GM18520 (cell line): ENCODE measurements at regions not wholly inside any gene's neighbourhood (a gene's known extent, or its start where the extent isn't known, plus 50 kb on each side); places are given as distances from the start of the nearest gene placed in this dataset.

Experiments
- ATAC-seq: cut with Tn5 transposase; IDR thresholded peaks from one replicate; pipeline ENCODE4 v1.9.1; 2021; ENCODE audit not compliant: unreplicated experiment

DNA sequence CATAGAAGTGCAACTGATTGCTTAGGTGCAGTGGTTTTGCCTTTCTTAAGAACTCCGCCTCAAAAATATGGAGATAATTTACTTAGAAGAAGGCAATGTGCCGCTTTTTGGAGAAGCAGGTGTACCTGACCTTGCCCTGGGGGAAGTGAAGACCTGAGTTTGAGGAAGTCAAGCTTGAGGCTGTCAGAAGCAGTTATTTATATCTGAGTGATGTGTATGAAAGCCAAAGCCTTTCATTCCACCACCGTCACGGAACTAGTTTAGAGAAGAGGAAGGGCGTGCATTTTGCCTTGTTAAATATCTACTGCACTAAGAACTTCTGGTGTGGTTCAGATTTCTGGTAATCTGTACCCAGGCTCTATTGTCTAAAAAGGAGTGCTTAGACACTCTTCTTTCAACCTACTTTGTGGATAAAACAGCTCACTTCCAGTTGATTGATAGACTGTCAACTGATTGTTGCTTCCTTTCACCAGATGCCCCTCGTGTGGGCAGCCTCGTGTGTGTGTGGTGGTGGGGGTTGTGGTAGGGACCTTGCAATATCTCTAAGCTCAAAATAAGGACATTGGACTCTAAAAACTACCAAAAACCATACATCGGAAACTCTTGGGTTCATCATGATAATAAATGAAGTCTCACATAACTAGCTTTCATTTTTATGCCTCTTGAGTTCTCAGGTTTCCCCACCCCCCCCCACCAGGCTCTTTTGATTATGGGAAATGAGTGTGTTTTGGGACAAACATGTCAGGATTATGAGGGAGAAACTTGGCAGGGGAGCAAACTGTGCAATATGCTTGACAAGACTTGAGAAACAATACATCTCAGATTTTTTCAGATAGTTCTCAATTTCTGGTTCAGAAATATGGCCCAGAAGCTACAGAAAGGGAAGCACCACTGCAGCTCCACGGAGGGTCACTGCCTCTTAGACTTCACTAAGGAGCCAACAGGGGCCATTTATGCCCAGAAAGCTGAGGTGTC, 78.6 kb downstream of the ARF6 start:
- ATAC-seq = peak; percentile 85

DNA sequence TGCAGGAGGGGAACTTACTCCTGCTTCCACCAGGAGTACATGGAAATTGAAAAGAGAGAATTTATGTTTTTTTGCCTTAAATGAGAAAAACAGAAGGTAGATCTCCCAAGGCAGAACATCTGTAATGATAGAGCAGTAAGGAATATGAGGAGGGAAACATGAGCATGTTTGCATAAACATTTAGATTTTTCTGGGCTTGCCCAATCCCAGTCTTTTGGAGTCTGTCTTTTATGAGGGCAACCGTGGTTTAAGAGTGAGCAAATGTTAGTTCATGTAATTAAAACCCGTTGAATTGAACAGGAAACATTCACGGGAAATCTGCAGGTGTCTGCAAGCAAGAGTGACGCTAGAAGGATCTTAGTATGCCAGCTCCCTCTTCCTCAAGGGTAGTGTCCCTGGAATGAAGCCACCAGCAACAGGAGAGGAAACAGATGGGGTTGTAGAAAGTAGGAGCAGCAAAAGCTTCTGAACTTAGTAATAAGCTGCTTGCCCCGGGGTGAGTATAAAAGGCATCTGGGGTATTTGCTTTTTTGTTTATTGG, 79.3 kb downstream of the ARF6 start:
- no peak for ATAC-seq

DNA sequence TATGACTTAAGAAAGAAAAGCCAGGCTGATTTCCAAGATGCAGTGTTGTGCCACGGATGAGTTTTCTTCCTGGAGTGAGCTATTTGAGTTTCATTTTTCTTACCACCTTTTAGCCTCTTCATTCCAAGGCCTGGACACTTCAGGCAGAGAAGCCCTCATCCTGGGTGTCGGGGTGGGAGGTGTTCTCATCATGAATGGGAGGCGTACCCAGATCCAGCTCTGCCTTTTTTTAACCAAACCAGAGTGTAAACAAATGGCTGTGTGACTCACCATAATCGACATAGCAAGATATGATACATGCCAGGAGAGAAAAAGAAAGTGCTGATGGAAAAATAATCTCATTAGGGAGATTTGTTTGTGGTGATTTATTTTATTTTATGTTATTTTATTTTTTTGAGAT, 79.9 kb downstream of the ARF6 start:
- no peak for ATAC-seq

DNA sequence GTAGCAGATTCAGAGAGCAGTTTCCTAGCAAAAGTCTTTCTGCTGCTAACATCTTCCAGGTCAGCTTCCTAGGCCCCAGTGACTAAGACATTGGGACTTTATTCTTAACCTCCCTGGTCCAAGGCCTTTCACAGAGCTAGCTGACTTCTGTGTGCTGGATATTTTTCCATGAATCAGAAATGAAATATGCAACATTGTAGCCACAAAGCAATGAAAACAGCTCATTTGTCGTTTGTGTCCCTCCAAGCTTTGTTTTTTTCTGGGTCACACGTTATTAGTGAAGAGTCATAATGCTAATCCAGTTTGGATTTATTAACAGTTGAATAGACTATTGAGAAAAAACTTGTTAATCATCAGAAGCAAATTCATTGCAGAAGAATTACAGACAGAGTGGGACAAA, 82.4 kb downstream of the ARF6 start:
- no peak for ATAC-seq

DNA sequence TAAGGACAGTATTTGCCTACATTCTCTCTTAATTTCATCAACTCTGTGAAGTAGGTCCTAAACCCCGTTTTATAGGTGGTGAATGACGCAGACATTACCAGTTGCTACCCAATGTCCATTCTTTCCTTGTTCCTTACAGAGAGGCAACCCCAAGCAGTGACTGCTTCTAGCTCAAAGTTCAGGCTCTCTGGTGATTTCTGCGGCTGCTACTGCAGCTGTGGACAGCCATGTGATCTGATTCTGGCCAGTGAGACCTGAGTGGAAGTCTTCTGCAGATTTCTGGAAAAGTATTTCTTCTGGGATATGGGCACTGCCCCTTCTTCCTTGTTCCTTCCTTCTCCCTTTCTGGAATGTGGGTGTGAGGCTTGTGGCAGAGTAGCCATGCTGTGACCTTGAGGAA, 82.9 kb downstream of the ARF6 start:
- no peak for ATAC-seq

DNA sequence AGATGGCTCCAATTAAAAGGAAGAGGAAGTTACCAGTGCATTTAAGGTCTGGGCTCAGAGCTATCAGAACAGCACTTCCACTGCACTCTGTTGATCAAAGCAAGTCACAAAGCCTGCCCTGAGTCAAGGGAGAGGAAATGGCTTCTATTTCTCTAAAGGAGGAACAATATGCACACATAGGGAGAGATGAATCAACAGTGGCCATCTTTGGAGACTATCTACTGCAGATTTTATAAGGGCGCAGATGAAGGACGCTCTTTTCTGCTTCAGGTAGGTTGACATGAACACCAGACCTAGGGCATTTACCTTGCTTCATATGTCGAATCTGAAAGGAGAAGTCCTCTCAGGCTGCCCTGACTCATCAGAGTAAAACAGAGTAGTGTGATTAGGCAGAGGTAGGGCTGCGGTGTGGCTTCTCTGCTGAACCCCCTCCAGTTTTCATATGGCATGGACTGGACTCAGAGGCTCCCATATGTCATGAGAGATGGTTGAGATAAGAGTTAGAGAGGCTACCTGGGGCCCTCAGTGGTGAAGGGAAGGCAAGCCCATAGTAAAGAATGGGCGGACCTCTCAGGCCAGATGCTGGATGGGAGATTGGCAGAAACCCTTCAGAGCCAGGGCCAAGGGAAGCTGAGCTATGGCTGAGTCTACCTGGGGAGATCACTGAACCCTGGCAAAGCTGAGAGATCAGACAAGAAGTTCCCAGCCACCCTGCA, 84.4 kb downstream of the ARF6 start:
- ATAC-seq = peak; percentile 70

DNA sequence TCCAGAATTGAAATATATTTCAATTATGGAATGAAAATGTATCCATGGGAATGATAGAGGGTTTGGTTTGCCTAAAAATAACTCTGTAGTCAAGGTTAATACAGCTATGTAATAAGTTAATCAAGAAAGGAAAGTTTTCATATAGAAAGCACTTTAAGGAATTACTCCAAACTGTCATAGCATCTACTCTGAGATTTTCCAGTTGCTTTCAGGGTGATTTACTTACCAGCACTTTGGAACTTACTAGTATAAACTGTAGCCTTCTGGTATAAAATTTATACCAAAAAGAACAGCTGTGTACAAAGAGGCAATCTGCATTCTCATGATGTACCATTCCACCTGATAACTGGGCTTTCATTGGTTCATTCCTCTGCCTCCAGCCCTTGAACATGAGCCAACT, 87.1 kb downstream of the ARF6 start:
- no peak for ATAC-seq

DNA sequence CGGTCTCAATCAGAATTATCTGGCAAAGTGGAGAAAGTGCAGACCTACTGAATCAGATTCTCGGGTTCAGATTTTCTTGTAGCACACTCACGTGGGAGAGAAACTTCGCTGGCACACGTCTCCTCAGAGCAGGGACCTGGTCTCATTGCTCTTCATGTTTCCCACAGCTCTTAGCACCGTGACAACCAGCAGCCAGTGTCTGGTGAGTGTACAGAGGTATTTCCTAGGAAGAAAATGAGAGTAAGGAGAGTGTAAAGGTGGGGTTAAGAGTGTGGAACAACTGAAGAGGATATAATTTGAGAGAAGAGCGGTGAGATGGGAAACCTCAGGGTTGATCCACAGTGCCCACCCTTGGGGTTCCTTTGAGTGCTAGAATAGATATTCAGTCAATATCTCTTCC, 89.2 kb downstream of the ARF6 start:
- ATAC-seq = no peak

DNA sequence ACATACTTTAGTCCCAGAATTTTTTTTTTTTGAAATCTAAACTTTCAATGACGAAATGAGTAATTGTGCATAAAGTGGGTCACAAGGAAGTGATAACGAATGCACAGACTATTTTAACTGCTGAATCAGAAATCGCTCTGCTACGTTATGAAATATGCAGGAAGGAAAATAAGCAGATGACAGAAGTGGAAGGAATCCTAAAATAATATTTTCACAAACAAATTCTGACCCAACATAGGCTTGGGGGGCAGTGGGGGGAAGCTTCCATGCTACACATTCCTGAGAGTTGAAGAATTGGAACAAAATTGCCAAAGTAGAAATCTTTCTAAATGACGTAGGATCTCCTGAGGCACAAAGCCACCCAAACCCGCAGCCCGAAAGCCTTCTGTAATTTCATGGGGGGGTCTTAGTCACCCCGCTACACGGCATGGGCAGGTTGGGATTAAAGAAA, 89.6 kb downstream of the ARF6 start:
- ATAC-seq = no peak

DNA sequence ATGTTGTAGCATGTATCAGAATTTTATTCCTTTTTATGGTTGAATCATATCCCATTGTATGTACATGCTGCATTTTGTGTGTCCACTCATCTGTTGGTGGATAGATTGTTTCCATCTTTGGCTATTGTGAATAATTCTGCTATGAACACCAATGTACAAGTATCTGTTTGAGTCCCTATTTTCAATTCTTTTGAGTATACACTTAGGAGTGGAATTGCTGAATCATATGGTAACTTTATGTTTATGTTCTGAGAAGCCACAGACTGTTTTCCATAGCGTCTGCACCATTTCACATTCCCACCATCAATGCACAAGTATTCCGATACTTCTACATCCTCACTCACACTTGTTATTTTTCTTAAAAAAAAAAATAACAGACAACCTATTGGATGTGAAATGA, 91.5 kb downstream of the ARF6 start:
- ATAC-seq = no peak

DNA sequence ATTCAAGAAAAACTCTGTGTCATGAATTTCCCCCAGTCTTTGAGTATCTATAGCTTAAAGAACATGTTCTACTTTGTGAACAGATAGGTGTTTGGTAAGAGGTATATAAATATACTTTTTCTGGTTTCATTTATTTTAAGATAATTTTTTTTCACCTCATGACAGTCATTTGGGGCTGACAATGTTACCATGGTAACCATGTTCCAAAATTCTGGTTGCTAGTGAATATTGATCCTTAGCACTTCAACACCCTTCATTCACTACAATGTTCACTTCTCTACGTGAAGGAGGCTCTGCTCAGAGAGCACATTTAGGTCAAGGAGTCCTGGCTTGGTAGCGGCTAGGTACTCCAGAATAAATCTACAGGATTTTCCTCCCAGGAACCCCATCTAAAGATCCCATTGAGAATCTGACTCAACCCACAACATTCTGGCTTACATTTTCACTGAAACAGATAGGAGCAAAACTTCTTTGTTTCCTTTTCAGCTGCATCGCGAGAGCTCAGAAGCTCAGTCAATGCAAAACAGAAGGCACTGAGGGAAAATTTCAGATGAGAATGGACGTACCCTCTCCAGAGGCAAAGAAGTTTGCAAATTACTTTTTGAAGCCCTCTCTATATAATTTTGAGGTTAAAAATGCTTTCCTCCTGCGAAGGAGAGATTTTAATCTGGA, 93.6 kb downstream of the ARF6 start:
- ATAC-seq = no peak

DNA sequence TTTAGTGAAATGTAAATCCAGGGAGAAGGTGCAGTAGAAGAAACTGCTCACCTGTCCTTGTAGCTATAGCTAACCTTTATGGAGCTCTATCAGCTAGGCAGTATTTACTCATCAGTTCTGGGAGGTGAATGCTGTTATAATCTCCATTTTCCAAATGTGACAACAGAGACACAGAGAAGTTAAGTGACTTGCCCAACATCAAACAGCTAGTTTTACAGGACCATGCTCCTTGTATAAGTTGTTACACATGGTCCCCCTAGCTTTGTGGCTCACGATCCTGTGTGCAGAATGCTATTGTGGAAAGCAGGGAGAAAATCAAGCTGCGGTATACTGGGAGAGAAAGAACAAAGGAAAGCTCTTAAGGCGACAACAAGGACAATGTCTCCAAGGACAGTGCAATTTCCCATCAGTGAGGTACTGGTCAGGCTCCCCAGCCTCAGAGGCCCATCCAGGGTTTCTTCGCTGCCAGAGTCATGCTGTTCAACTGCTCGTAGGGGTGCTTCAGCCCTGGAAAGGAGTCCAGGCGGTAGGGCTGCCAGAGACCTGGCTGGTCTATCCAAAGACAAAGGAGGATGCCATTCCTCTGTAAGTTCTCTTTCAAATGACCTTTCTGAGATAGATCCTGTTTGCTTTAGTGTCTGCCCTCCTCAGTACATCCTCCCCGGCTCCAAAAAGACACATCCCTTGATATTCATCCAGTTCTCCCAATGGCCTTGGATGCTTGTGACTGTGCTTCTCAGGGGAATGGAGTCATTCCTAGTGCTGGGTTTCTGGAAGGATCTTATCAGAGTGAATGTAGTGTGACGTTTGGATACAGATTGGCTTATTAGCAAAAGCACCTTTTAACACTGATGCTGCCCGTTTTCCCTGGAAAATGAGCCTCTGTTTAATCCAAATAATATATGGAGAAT, 95.5 kb downstream of the ARF6 start:
- no peak for ATAC-seq

DNA sequence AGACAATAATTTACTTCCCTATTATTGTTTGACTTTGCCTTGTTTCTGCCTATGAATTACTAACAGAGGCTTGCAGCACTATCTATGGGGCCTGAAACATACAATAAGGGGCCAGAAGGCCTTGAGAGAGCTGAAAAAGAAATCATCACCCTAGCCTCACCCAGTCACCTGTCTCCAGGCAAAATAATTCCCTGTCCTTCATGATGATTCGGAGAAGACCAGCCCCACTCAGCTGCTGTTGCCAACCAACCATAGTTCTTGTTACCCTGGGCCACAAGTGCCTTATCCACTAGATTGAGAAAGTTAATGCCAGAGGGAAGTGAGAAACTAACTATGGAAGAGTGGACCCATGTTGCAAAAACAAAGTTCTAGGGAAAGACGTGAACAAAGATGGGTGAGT, 97.1 kb downstream of the ARF6 start:
- ATAC-seq = no peak

DNA sequence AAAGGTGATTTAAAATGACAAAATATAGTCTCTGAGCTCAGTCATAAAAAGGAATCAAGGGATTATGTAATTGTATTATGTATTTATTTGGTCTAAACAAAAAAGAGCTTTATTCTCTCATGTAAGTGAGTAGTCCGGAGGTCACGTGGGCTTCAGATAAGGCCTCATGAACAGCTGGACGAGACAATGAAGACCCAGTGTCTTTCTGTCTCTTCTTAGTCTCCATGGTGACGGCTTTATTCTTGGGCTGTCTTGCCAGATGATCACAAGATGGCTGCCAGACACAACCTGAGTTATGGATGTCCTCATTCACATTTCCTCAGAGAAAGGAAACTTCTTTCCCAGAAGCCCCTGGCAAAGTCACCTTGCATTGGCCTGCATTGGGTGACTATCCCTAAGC, 98.6 kb downstream of the ARF6 start:
- ATAC-seq = no peak

DNA sequence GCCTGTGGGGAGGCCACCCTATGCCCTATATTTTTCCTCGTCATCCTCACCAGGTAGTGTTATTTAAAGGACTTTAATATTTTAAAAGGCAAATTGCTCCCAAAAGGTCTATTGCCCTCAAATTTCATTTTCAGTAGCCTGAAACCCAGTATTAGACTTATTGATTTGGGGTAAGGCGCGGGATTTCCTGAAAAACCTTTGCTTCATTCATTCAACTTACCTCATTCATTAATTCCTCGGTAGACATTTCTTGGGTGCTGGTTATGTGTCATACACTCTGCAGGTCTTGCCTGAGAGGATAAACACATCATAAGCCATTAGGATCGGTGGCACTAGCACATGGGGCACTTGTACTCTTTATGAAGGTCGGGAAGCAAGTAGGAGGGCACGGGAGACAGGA, 99.2 kb downstream of the ARF6 start:
- ATAC-seq = no peak

DNA sequence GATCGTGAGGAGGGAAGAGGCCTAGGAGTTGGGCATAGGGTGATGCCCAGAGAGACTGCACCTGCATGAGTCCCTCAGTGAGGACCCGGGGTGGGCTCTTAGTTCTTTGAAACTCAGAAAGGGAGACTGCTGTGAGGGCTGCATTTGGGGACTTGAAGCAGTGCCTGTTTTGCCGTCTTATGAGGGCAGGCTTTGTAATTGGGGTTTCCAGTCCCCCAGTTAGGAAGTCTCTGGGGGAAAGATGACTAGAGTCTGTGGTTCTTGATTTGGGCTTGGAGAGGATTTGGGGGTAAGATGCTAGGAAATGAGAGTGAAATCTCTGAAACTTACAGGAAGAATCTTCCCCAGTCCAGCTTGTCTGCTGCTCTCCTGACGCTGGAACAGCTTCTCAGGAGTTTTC, 99.6 kb downstream of the ARF6 start:
- ATAC-seq = no peak

DNA sequence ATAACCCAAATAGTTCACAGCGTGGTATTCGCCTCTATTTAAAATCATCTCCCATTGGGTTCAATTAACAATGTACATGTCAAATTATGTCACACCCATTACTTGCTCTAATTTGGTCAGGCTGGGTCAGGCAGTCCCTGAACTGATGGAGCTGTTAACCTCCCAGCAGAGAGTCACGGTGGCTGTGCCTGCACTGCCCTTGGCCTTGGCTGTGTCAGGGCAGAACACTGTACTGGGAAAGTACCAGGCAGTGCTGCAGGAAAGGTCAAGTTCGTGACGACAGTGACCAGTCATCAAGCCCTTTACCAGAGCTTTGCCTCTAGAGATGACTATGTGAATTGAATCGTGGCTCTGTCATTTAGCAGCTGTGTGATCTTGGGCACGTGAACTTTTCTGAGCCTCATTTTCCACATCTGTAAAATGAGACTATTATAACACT, 100.0 kb downstream of the ARF6 start:
- peak; percentile 99 for ATAC-seq

DNA sequence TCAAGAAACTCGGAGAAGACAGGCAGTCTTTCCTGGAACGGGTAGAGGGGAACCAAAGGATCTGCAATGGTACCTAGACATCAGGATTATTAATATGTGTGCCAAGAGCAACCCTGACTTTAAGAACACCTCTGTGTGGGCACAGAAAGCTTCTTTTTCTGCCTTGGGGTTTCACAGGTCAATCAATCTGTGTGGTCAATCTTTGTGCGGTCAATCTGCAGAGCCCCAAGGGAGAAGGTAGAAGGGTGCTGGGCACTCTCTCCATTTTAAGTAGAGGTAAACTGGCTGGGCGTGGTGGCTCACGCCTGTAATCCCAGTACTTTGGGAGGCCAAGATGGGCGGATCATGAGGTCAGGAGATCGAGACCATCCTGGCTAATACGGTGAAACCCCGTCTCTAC, 100.7 kb downstream of the ARF6 start:
- no peak for ATAC-seq

DNA sequence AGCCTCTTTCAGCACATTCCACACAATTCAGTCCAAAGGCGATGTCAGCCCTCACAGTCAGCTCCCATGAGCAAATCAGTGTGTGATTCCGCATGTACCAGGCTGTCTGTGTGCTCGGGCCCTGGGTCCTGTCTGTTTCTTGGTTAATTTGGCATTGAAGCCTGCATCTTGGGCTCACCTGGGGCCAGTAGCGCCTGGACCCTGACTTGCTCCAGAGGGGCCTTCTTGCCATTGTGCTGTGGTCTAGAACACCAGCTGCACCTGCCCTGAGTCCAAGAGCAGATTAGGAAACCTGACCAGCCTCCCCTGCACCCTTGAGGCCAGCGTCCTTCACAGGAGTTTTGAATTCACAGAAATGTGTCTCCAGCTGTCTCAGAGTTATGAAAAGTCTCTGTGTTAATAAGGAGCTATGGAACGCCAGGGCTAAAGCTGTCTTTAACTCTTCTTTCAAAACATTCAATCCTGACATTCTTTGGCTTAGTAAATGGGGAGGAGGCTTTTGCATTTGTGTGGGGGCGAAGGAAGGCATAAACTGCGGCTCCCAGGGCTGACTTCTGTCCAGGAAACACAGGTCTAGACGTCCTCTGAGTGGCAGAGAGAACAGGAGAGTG, 102.2 kb downstream of the ARF6 start:
- no peak for ATAC-seq

DNA sequence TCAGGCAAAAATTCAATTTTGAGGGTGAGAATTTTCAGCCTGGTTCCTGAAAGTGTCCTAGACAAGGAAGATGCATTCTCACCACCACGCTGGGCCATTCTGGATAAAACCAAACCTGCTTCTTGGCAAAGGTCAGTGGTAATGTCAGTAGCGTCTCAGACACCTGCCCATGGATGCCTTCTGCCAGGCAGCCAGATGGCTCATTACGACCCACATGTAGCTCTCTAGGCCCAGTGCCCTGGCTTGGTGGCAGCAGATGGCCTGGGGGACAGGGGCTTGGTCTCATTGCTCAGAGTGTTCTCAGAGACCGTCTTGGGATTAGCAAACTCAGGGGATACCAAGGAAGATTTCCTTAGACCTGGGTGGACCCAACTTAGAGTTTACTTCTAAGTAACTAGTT, 105.1 kb downstream of the ARF6 start:
- no peak for ATAC-seq
